Astrocyte (in vitro differentiated cells and primary cell): ENCODE measurements at regions not wholly inside any gene's neighbourhood (a gene's known extent, or its start where the extent isn't known, plus 50 kb on each side); places are given as distances from the start of the nearest gene placed in this dataset.

Source experiments
- CTCF ChIP-seq: IDR thresholded peaks from 2 replicates; pipeline ENCODE4 v1.5.1; 2011; ENCODE audit warnings: low read depth, mild to moderate bottlenecking, inconsistent platforms, low read length, moderate library complexity; ENCODE audit not compliant: insufficient read depth
- EZH2 ChIP-seq: IDR thresholded peaks from 2 replicates; pipeline ENCODE4 v1.6.1; 2012; ENCODE audit warnings: mild to moderate bottlenecking, low read length, inconsistent platforms; ENCODE audit not compliant: insufficient read depth

GRCh38 chr4:107402291-107402690 is 317.7 kb downstream of the PAPSS1 start:
- TF ChIP-seq CTCF, result no peak
- TF ChIP-seq EZH2, result no peak
